ENCODE measurements at regions not wholly inside any gene's neighbourhood (a gene's known extent, or its start where the extent isn't known, plus 50 kb on each side); places are given as distances from the start of the nearest gene placed in this dataset.

GRCh38 chr14:103225062-103225461 is 101.8 kb downstream of the TNFAIP2 start:
- no peak for TF ChIP-seq EZH2 (IDR thresholded peaks at IDR 0.05)
- TF ChIP-seq, protein P1, sequence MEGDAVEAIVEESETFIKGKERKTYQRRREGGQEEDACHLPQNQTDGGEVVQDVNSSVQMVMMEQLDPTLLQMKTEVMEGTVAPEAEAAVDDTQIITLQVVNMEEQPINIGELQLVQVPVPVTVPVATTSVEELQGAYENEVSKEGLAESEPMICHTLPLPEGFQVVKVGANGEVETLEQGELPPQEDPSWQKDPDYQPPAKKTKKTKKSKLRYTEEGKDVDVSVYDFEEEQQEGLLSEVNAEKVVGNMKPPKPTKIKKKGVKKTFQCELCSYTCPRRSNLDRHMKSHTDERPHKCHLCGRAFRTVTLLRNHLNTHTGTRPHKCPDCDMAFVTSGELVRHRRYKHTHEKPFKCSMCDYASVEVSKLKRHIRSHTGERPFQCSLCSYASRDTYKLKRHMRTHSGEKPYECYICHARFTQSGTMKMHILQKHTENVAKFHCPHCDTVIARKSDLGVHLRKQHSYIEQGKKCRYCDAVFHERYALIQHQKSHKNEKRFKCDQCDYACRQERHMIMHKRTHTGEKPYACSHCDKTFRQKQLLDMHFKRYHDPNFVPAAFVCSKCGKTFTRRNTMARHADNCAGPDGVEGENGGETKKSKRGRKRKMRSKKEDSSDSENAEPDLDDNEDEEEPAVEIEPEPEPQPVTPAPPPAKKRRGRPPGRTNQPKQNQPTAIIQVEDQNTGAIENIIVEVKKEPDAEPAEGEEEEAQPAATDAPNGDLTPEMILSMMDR (IDR thresholded peaks at IDR 0.05) = no peak
